ENCODE measurements at regions not wholly inside any gene's neighbourhood (a gene's known extent, or its start where the extent isn't known, plus 50 kb on each side); places are given as distances from the start of the nearest gene placed in this dataset.

DNA sequence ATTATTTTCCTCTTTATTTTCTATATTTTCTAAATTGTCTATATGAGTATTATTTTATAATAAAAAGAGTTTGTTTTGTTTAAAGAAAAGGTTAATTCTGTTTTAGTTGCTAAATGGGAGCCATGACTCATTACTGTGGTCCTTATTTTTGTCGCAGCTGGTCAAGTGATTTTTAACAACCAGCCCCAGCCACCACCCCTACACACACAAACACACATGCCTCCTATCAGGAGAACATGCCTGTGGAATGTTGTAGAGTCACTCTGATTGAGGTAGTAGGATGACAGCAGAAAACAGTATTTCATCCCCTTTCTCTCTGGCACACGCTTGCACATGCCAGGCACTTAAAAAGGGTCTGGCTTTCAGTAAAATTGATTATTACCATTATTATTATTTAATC lies 68.6 kb upstream of the GDF10 start:
- no peak for DNase-seq (ENCODE audit: low read depth in 1 of 2, low spot score in 1 of 2)
- no peak for TF ChIP-seq JUND (IDR thresholded peaks at IDR 0.05; ENCODE audit: low read depth)
- in situ Hi-C loops (cut with HindIII; ENCODE audit: low pct_unique_long_range_greater_than_20kb, low sequenced_read_pairs) = no loop called here

- in situ Hi-C loops (cut with HindIII; ENCODE audit: low pct_unique_long_range_greater_than_20kb, low sequenced_read_pairs) = no loop called here
- no peak for DNase-seq (ENCODE audit: low read depth in 1 of 2, low spot score in 1 of 2)
- TF ChIP-seq JUND (IDR thresholded peaks at IDR 0.05; ENCODE audit: low read depth) = no peak
Observed at GRCh38 chr10:47233631-47234030, 66.4 kb upstream of the GDF10 start.

GRCh38 chr10:47235484-47235883 lies 64.5 kb upstream of the GDF10 start:
- DNase-seq (ENCODE audit: low read depth in 1 of 2, low spot score in 1 of 2) = no peak
- TF ChIP-seq JUND (IDR thresholded peaks at IDR 0.05; ENCODE audit: low read depth) = no peak
- in situ Hi-C loops (cut with HindIII; ENCODE audit: low pct_unique_long_range_greater_than_20kb, low sequenced_read_pairs) = no loop called here

GRCh38 chr10:47237316-47238260 lies 62.4 kb upstream of the GDF10 start:
- no peak for TF ChIP-seq JUND (IDR thresholded peaks at IDR 0.05; ENCODE audit: low read depth)
- in situ Hi-C loops (cut with HindIII; ENCODE audit: low pct_unique_long_range_greater_than_20kb, low sequenced_read_pairs) = no loop called here
- DNase-seq (ENCODE audit: low read depth in 1 of 2, low spot score in 1 of 2) = no peak

DNA sequence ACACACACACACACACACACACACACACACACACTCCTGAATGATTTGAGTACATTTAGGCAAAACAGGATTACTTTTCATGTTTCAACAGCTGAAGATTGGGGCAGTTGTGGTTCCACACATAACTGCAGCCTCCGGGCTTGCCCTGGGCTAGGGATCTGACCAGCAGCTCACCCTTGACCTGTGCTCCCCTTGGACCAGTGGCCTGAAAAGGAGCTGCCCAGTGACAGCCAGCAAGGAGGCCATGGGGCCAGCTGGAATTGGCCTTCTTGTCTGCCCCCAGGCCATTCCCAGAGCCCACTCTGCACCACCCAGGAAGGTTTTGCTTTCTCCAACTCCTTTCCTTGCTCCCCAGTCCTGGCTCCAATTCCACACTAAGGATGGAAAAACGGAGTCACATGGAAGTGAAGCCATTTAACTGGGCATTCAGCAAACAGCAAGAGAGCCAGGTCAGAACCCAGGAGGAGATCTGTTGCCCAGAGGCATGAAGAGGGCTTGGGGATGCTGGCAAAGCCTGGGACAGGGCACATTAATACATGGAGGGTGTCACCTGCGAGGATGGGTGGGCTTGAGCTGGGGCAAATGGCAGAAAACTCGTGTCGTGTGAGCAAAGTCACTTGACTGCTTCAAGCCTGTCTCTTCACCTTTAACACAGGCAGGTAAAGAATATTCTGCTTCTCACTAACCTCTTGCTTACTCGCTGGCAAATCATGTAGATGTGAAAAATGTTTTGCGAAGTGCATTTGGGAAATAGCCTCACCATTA lies 61.5 kb upstream of the GDF10 start:
- DNase-seq (ENCODE audit: low read depth in 1 of 2, low spot score in 1 of 2) = no peak
- TF ChIP-seq JUND (IDR thresholded peaks at IDR 0.05; ENCODE audit: low read depth) = no peak
- in situ Hi-C loops (cut with HindIII; ENCODE audit: low pct_unique_long_range_greater_than_20kb, low sequenced_read_pairs) = no loop called here

DNA sequence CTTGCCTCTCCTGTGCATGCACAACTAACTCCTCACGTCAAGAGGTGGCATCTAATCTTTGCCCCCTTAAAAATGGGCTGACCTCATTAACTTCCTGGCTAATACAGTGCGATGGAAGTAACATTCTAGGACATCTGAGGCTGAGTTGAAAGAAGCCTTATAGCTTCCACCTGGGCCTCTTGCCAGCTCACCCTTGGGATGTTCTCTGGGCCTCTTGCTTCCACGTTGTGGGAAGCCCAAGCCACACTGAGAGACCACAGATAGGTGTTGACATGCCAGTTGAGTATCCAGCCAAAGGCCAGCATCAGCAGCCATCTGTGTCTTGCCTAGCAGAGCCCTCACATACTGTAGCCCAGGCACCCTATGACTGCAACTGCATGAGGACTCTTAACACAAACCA lies 60.8 kb upstream of the GDF10 start:
- DNase-seq (ENCODE audit: low read depth in 1 of 2, low spot score in 1 of 2) = no peak
- no peak for TF ChIP-seq JUND (IDR thresholded peaks at IDR 0.05; ENCODE audit: low read depth)
- in situ Hi-C loops (cut with HindIII; ENCODE audit: low pct_unique_long_range_greater_than_20kb, low sequenced_read_pairs) = no loop called here

DNA sequence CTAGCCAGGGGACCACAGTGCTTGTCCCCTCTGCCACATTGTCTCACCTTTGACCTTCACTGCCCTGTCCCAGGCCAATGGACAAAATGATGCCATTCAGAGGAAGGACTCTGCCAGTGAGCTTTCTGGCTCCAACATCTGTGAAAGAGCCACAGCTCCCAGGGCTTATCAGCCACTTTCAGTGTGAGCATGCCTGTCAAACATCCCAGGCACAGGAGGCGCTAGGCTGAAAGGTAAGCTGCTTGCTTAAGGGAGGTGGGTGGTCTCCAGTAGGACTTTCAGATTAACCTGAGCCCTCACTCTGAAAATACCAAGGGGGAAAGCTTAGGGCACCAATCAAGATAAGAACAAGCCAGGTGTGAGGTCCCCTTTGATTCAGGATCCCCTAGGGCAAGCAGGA lies 59.8 kb upstream of the GDF10 start:
- no peak for TF ChIP-seq JUND (IDR thresholded peaks at IDR 0.05; ENCODE audit: low read depth)
- in situ Hi-C loops (cut with HindIII; ENCODE audit: low pct_unique_long_range_greater_than_20kb, low sequenced_read_pairs) = no loop called here
- DNase-seq (ENCODE audit: low read depth in 1 of 2, low spot score in 1 of 2) = no peak

GRCh38 chr10:47241256-47241655 lies 58.7 kb upstream of the GDF10 start:
- DNase-seq (ENCODE audit: low read depth in 1 of 2, low spot score in 1 of 2) = peak in 1 of 2 experiments; percentile 20
- TF ChIP-seq JUND (IDR thresholded peaks at IDR 0.05; ENCODE audit: low read depth) = no peak

GRCh38 chr10:47241946-47242867 lies 57.8 kb upstream of the GDF10 start:
- DNase-seq (ENCODE audit: low read depth in 1 of 2, low spot score in 1 of 2) = no peak
- TF ChIP-seq JUND (IDR thresholded peaks at IDR 0.05; ENCODE audit: low read depth) = no peak
- in situ Hi-C loops (cut with HindIII; ENCODE audit: low pct_unique_long_range_greater_than_20kb, low sequenced_read_pairs) = no loop called here

More at GRCh38 chr10:47241256-47241655, 58.7 kb upstream of the GDF10 start:
- in situ Hi-C loops (cut with HindIII; ENCODE audit: low pct_unique_long_range_greater_than_20kb, low sequenced_read_pairs) = no loop called here

GRCh38 chr10:47243356-47243755 lies 56.6 kb upstream of the GDF10 start:
- in situ Hi-C loops (cut with HindIII; ENCODE audit: low pct_unique_long_range_greater_than_20kb, low sequenced_read_pairs) = no loop called here
- no peak for TF ChIP-seq JUND (IDR thresholded peaks at IDR 0.05; ENCODE audit: low read depth)
- DNase-seq (ENCODE audit: low read depth in 1 of 2, low spot score in 1 of 2) = no peak

DNA sequence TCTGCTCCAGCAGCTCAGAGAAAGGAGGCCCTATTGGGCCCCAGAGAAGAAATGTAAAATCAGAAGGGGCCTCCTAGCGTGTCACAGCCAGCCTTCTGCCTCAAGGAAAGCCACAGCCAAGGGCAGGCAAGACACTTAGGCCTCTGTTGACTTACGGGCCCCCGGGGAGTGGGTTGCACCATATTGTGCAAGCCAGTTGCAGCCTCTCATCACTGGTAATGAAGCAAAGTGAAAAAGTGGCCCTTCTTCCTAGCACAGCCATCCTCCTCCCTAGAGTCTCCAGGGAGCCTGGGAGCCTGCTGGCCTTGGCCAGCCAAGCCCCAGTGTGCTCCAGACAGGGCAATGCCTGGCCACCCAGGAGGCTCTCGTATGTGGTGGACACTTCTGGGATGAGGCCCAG lies 56.2 kb upstream of the GDF10 start:
- DNase-seq (ENCODE audit: low read depth in 1 of 2, low spot score in 1 of 2) = no peak
- TF ChIP-seq JUND (IDR thresholded peaks at IDR 0.05; ENCODE audit: low read depth) = no peak
- in situ Hi-C loops (cut with HindIII; ENCODE audit: low pct_unique_long_range_greater_than_20kb, low sequenced_read_pairs) = no loop called here

All from T47D (cell line).